ENCODE measurements at regions not wholly inside any gene's neighbourhood (a gene's known extent, or its start where the extent isn't known, plus 50 kb on each side); places are given as distances from the start of the nearest gene placed in this dataset.

GRCh38 chr4:22052076-22052475, 103.5 kb upstream of the KCNIP4 start:
- Histone ChIP-seq H3K27ac (ENCODE audit: low read depth in 2 of 2, low read length in 1 of 2) (no peak overlapping the region), H3K4me2 (no peak overlapping the region), H3K79me2 (ENCODE audit: insufficient read depth) (no peaks in the 10 kb centered on the region), H3K36me3 (replicated peaks in 1 of 2; ENCODE audit: control insufficient read depth in 1 of 2, insufficient read depth in 2 of 2, low read length in 1 of 2) (no peaks in the 10 kb centered on the region), H3K9me3 (no peaks in the 10 kb centered on the region), H3K4me3 (ENCODE audit: low read depth in 2 of 2, low read length in 1 of 2) (no peak overlapping the region), H3K27me3 (ENCODE audit: insufficient read depth) (no peaks in the 10 kb centered on the region), H3F3A (replicated peaks; ENCODE audit: insufficient read depth) (no peaks in the 10 kb centered on the region), H3K9ac (no peak overlapping the region), H3K4me1 (ENCODE audit: control insufficient read depth in 1 of 2, insufficient read depth in 2 of 2, low read depth in 1 of 2, low read length in 1 of 2) (no peaks in the 10 kb centered on the region), H3K9me2 (no peaks in the 10 kb centered on the region), H4K20me1 (ENCODE audit: insufficient read depth) (no peaks in the 10 kb centered on the region), H2AFZ (ENCODE audit: low read depth) (no peak overlapping the region)
- ChIA-PET POLR2A (no interaction called here), CTCF (no interaction called here)
- 0% methylated on average over 1 of the region's 1 CpG for WGBS (ENCODE audit: low lambda C conversion rate)
- DNase-seq, result no peak
- no peak for TF ChIP-seq USF1 (IDR thresholded peaks at IDR 0.05; ENCODE audit: borderline replicate concordance, low read depth)
- no peak for TF ChIP-seq FOXJ3 (CRISPR knock-in tag; IDR thresholded peaks at IDR 0.05)
- TF ChIP-seq ELF1 (IDR thresholded peaks at IDR 0.05), result no peak
- TF ChIP-seq TCF12 (IDR thresholded peaks at IDR 0.05), result no peak
- TF ChIP-seq, protein P1, sequence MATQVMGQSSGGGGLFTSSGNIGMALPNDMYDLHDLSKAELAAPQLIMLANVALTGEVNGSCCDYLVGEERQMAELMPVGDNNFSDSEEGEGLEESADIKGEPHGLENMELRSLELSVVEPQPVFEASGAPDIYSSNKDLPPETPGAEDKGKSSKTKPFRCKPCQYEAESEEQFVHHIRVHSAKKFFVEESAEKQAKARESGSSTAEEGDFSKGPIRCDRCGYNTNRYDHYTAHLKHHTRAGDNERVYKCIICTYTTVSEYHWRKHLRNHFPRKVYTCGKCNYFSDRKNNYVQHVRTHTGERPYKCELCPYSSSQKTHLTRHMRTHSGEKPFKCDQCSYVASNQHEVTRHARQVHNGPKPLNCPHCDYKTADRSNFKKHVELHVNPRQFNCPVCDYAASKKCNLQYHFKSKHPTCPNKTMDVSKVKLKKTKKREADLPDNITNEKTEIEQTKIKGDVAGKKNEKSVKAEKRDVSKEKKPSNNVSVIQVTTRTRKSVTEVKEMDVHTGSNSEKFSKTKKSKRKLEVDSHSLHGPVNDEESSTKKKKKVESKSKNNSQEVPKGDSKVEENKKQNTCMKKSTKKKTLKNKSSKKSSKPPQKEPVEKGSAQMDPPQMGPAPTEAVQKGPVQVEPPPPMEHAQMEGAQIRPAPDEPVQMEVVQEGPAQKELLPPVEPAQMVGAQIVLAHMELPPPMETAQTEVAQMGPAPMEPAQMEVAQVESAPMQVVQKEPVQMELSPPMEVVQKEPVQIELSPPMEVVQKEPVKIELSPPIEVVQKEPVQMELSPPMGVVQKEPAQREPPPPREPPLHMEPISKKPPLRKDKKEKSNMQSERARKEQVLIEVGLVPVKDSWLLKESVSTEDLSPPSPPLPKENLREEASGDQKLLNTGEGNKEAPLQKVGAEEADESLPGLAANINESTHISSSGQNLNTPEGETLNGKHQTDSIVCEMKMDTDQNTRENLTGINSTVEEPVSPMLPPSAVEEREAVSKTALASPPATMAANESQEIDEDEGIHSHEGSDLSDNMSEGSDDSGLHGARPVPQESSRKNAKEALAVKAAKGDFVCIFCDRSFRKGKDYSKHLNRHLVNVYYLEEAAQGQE (IDR thresholded peaks at IDR 0.05; ENCODE audit: low read depth, low read length), result no peak
- TF ChIP-seq MAX (IDR thresholded peaks at IDR 0.05; ENCODE audit: low read depth), result no peak
- TF ChIP-seq FOSL2 (IDR thresholded peaks at IDR 0.05; ENCODE audit: borderline replicate concordance, low read depth), result no peak
- no peak for TF ChIP-seq YY1 (IDR thresholded peaks at IDR 0.05; ENCODE audit: low read depth)
- no peak for TF ChIP-seq NRF1 (IDR thresholded peaks at IDR 0.05; ENCODE audit: low read depth, low read length)
- no peak for TF ChIP-seq NFIC (IDR thresholded peaks at IDR 0.05; ENCODE audit: borderline replicate concordance)

- no peak for DNase-seq
- Histone ChIP-seq H3F3A (replicated peaks; ENCODE audit: insufficient read depth) (no peaks in the 10 kb centered on the region), H4K20me1 (ENCODE audit: insufficient read depth) (no peaks in the 10 kb centered on the region), H3K36me3 (replicated peaks in 1 of 2; ENCODE audit: control insufficient read depth in 1 of 2, insufficient read depth in 2 of 2, low read length in 1 of 2) (no peaks in the 10 kb centered on the region), H3K4me2 (no peak overlapping the region), H3K9ac (no peak overlapping the region), H3K9me3 (no peaks in the 10 kb centered on the region), H3K4me1 (ENCODE audit: control insufficient read depth in 1 of 2, insufficient read depth in 2 of 2, low read depth in 1 of 2, low read length in 1 of 2) (no peaks in the 10 kb centered on the region), H3K4me3 (ENCODE audit: low read depth in 2 of 2, low read length in 1 of 2) (no peak overlapping the region), H3K79me2 (ENCODE audit: insufficient read depth) (no peaks in the 10 kb centered on the region), H3K9me2 (no peaks in the 10 kb centered on the region), H3K27ac (ENCODE audit: low read depth in 2 of 2, low read length in 1 of 2) (no peak overlapping the region), H3K27me3 (ENCODE audit: insufficient read depth) (no peaks in the 10 kb centered on the region), H2AFZ (ENCODE audit: low read depth) (no peak overlapping the region)
- CTCF ChIA-PET, result no interaction called here
- WGBS (ENCODE audit: low lambda C conversion rate), result 14% methylated on average over 2 of the region's 2 CpGs
- POLR2A ChIA-PET, result no interaction called here
- no peak for TF ChIP-seq NRF1 (IDR thresholded peaks at IDR 0.05; ENCODE audit: low read depth, low read length)
- TF ChIP-seq SMC3 (IDR thresholded peaks at IDR 0.05; ENCODE audit: low read depth, low read length), result no peak
- no peak for TF ChIP-seq FOSL2 (IDR thresholded peaks at IDR 0.05; ENCODE audit: borderline replicate concordance, low read depth)
- no peak for TF ChIP-seq EP300 (IDR thresholded peaks at IDR 0.05; ENCODE audit: borderline replicate concordance in 1 of 2, low read depth in 1 of 2, low read length in 1 of 2)
- no peak for TF ChIP-seq GABPA (IDR thresholded peaks at IDR 0.05; ENCODE audit: low read depth)
- no peak for TF ChIP-seq TCF12 (IDR thresholded peaks at IDR 0.05)
- TF ChIP-seq MEF2A (IDR thresholded peaks at IDR 0.05; ENCODE audit: borderline replicate concordance, low read depth), result no peak
- no peak for TF ChIP-seq FOXM1 (IDR thresholded peaks at IDR 0.05; ENCODE audit: low read depth)
- TF ChIP-seq, protein P1 (IDR thresholded peaks at IDR 0.05; ENCODE audit: low read depth, low read length), result no peak
- TF ChIP-seq CTCF (IDR thresholded peaks at IDR 0.05), result no peak
- TF ChIP-seq YY1 (IDR thresholded peaks at IDR 0.05; ENCODE audit: low read depth), result no peak
- TF ChIP-seq POLR2AphosphoS5 (IDR thresholded peaks at IDR 0.05; ENCODE audit: low read depth, low read length), result no peak
These were observed 99.8 kb upstream of the KCNIP4 start for GRCh38 chr4:22048323-22048722.
